Muscle of back (tissue), 3 donors: ENCODE measurements at regions not wholly inside any gene's neighbourhood (a gene's known extent, or its start where the extent isn't known, plus 50 kb on each side); places are given as distances from the start of the nearest gene placed in this dataset.

ENCODE experiments used
- DNase-seq, 3 donors: peaks; one replicate each; pipeline versions ENCODE4 v3.0.0 to v3.0.0-alpha.2; 2013

DNA sequence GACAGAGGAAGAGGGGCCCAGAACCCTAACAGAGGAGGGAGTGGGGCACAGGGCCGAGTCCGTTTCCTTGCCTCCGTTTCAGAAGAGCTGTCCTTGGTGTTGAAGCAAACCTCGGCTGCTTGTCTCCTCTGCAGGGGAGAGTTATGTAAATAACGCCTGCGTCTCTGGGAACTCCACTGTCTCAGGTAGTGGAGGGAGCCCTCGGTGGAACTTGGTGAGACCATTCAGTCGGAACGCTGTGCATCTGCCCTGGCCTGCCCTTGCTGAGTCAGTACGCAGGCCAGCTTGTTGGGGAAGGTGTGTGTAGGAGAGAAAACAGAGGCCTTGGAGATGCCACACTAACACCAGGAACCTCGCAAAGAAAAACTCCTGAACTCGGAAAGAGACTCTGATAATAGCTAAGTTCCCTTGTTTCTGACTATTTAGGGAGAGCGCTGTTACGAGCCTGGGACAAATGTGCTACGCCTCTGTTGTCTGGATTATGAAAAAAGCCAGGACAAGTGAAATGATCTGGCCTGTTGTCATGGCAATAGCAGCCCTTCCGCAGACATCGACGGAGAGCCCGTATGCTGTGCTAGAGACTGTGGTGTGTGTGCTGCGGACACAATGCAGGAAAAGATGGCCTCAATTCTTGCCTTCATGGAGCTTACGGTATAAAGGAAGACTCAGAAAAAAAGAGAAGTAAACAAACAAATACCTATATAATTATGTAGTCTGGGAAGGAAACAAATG, 94.6 kb upstream of the AKT3 start:
- peak in 1 of 3 donors; percentile 25 for DNase-seq

DNA sequence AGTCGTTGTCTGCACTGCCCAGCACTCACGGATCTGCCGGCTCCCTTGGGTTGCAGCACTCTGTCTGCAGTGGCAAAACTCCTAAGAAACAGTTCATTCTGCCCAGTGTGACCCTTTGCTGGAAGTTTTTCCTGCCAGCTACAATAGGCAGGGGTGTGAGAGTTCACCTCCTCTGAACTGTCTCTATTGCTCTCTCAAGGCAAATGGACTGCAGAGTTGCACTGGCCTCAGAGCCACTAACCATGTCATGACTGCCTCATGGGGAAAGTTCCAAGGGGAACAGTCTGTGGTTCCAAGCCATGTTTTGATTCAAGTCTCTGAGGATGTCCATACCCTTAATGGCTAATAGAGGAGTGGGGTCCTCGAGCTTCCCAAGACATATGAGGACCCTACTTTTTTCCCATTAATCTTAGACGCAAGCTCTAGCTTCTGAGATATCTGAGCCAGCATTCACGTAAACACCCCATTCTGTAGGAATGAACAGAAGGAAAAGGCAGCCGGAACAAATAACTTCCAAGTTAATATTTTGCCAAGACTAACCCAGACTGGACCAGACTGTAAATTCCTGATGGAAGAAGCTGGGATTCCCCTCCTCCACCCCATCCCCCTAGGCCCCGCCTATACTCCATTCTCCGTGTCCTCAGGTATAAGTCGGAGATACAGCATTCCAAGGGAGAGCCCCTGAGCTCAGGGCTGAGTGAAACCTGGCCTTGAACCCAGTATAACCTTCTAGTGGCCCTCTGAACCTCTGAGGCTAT, 93.8 kb upstream of the AKT3 start:
- DNase-seq: no peak

DNA sequence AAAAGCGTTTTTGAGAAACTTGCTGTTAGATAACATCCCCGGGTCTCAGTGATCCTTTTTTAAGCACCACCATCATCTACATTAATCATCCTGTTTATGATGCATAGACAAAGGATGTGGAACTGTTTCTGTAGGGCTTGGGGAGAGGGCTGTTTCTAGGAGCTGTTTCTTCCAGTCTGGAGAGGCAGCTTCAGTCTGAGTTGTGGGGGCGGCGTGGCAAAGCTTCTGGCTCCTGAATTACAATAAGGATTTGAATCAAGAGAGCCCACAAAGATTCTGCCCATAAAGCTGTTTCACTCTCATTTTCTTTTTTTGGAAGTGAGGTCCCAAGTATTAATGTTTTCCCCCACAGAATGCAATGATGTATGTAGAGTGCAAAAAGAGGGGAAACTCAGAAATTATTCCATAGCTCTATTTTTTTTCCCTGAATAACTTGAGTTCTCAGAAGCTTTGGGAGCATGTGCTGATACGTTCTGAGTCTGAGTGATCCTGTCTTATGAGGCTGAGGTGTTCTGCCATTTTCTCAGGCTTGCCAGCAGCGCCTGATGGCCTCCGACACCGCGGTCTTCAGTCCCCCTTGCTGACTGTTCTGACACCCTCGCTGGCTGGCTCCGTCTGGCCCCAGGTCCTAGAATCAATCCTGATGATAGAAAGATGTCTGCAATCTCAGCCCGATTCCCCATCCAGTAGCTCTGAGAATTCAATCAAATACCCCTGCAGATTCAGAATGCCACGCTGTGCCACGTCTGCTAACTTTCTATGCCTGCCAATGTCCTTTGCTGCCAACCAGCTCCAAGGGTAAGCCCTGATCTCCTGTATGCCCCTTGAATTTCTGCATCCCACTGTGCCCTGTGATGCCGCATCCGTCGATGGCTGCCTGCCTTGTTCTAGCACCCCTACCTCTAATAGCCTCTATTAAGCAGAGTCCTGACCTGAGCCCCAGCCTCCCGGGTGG, 92.4 kb upstream of the AKT3 start:
- no peak for DNase-seq

DNA sequence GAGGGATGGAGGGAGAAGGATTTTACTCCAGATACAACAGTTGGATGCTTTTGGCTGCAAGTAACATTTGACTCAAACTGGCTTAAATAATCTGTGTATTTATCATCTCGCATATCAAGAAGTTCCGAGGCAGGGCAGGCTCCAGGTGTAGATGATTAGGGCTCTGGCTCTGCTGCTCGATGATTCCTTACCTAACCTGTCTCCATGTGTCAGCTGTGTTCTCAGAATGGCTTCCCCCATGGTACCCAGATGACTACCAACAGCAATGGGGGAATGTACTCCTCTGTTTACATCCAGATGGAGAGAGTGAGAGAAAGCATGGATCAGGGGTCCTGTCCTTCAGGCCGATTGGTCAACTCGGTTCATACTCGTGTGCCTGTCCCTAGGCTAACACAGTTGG, 90.4 kb upstream of the AKT3 start:
- no peak for DNase-seq

DNA sequence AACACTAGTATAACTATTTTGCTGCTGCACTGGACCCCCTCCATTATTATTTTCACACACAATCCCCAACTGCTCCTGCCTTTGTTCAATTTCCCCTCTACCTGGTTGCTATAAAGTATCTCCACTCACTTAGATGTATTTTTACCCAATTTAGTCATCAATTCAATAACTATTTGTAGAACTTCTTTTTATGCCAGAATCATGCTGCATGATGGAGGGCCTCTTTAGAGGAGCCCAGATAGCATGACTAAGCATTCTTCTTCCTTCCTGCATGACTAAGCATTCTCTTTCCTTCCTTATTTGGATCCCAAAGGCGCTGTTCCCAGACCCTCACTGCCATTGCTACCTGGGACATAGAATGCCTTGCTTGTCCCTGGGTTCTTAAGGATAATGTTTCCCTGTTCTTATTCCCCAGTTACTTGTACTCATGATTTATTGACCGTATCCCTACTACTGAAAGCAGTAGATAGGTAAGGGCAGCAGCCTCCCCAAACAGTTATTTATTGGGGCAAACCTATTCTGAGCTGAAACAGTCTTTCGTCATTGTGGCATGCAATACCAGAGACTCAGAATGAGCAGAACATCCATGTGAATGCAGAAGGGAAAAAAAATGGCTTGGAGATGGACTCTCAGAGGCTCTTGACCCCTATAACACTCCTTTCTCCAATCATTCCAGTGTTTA, 89.3 kb upstream of the AKT3 start:
- no peak for DNase-seq

DNA sequence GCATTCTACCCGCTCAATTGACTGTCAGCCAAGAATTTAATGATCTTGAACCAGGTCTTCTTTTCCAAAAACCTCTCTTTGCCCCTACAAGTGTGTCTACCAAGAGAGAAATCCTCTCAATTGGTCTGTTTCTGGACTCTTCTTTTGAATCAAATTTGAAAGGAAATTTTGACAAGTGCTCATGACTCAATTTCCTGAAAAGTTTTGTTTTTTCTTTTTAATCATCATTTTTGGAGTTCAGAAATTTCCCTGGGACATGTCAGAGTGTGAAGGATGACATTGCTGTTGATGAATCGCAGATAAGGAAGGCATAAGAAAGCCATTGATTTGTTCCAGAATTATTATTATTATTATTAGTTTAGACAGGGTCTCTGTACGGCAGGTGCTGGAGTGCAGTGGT, 88.2 kb upstream of the AKT3 start:
- no peak for DNase-seq

DNA sequence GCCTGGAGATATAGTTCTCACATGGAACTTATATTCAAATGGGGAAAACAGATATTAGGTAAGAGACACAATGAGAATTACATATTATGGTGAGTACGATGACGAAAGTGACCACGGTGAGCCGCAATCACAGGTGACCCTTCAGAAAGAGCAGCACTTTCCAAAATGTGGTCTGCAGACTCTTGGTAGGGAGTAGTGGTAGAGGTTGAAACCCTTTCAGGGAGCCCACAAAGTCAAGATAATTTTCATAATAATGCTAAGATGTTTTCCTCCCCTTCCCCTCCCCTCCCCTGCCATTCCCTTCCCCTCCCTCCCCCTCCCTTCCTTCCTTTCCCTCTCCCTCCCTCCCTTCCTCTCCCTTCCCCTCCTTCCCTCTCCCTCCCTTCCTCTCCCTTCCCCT, 83.5 kb upstream of the AKT3 start:
- no peak for DNase-seq

DNA sequence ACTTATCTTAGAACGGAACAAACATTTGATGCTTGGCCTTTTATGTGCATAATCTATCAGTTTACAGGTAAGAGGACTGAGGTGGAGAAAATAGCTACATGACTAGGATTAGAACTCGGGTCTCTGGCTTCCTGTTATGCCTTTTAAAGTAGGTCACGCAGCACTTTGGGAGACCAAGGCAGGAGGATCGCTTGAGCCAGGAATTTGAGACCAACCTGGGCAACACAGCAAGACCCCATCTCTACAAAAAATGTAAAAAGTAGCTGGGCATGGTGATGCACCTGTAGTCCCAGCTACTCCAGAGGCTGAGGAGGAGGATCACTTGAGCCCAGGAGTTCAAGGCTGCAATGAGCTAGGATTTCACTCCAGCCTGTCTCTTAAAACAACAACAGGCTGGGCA, 81.9 kb upstream of the AKT3 start:
- DNase-seq: no peak

DNA sequence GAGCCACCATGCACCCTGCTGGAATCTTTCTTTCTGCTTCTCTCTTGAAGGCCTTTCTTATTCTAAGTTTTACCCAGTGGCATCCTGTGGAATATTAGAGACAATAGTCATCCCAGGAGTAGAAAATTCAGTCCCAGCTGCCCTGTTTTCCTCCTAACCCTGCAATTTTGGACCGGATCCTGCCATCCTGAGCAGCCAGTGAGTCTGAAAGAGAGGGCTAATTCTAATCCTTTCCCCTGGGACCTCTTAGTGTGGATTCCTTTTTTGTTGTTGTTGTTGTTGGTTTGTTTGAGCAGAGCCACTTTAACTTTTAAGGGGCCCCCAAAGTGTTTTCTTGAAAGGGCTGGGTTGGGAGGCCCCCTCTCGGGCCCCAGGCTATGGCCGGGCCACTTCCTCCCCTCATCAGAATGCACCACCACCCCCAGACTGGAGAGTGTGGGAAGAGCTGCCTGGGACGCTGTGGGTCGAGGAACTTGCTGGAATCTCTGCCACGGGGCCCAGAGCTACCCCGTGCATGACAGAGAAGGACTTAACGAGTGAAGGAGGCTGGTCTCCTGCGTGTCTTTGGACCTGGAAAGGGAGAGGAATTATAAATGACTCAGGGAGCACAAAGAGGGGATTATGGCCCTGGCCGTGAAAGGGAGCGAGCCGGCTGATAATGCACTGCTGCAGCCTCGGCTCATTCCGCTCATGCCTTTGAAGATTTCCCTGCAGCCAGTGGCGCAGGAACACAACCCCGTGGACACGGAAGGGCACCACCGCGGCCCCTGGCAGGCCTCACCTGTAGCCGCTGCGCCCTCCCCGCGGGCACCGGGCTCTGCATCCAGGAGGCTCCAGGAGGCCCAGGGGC, 81.0 kb upstream of the AKT3 start:
- DNase-seq: no peak

DNA sequence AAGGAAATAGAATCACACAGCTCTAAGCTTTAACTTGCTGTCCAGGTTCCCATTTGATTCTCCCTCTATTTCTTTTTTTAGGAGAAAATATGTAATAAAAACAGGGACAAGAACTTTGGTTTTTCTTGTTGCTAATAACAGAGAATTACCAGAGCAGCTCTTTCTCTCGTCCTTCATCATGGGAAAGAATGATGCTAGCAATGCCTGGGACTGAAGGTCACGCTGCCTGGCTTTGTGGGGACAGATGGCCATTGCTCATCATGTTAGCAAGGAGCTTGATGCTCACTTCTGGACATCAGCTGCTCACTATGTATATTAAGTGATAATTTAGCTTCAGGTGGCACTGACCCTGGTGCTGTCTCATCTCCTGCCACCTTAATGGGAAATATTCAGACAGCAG, 77.3 kb upstream of the AKT3 start:
- no peak for DNase-seq

DNA sequence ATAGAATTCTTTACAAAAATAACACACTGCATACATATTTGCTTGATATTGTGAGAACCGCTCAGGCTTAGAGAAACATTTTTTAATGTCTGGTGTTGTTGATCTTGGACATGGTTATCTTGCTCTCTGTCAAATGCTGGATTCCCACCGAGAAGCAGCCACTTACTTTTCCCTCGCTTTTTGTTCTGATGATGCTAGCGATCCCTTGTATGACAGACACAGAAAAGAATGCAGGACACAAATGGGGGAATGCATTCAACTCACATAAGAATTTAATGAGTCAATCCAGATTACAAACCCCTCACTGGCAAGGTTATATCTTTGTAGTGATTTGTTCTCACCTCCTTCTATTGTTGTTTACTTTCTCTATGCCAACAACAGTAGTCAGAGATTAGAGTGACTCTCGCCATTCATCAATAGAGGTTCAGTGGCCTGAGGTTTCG, 76.8 kb upstream of the AKT3 start:
- peak in 1 of 3 donors; percentile 96 for DNase-seq

DNA sequence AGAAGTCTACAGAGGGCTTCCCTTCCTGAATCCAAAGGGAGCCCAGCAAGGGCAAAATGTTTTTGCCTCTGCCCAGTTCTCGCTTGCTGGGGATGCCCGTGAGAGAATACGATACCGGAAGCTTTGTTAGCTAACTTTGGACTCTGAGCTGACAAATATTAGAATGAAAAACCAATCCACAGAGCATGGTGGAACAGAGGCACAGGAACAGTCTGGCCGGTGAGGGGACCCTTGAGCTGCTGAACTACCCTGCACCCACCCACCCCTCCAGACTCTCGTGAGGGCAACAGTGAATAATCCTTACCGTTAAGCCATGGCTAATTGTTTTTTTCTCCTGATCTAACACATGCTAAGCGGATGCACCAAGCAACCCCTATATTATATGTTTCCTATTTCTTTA, 76.3 kb upstream of the AKT3 start:
- no peak for DNase-seq

DNA sequence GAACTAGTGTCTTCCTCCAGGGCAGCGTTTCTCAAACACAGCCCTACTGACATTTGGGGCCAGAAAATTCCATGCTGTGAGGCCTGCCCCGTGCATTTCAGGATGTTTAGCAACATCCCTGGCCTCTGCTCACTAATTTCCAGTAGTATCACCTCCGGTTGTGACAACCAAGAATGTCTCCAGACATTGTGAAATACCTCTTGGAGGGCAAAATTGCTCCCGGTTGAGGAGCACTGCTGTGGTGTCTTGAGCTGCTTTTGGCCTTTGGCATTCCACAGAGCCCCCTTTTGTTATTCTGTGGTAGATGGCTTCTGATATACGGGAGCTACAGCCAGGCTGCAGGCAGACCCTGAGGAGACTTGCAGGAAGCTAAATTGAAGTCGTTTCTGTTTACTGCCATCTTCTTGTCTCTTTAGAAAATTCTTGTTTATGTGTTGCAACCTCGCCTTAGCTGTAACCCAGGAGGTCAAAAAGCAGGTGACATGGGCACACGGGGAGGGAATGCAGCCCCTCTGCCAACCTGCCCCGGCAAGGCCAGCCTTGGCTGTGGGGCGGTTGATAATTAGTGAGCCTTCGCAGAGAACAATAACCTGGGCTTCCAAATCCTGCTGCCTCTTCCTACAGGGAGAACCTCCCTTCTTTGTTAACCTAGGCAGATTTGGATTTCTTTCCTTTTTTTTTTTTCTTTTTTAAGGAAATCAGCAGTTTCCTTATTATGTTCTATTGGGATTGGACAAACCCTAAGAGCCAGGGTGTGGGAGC, 74.7 kb upstream of the AKT3 start:
- DNase-seq: no peak

DNA sequence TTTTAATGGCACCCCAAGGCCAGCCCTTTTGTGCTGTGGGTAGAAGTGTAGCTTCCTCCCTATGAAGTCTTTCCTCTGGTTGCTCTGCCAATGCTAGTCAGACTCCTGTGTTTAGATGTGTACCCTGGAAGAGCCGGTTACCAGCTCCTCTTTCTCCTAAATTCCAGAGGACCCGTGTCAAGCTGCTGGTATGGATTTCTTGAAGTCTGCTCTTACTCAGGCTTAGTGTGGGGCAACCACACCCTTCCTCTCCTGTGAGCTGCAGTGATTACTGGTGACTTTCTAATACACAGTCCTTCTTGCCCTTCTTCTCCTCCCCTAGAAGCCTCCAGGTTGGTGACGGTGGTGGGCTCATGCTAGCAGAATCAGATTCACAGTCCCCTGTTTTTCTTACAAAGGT, 74.1 kb upstream of the AKT3 start:
- DNase-seq: peak in 1 of 3 donors; percentile 61

DNA sequence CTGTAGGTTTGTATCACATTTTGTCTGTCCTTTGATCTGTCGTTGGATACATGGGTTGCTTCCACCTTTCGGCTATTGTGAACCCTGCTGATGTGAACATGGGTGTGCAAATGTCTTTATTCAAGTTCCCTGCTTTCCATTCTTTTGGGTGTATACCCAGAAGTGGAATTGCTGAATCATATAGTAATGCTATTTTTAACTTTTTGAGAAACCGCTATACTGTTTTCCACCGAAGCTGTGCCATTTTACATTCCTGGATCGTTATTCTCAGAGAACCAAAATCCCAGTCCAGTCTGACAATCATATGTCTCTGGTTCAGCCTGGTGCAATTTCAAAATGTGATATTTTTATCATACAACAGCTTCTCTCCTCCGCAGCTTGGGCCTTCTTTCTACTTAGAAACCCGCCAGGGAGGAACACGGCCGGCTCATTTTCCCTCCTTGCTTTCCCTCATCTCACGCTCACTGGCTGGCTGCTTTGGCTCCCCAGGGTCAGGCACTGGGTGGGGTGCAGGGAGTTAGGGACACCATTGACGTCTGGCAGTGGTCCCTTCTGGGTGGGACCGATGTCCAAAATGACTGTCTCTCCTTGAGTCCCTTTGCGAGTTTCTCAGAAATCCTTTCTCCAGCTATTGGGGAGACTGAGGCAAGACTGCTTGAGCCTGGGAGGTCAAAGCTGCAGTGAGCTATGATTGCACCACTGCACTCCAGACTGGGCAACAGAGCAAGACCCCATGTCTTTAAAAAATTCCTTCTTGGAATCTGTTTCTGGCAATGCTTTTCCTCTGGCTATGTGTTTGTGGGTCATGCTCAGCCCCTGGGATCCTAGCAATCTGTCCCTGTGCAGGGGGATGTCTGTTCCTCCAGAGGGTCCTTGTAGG, 73.5 kb upstream of the AKT3 start:
- no peak for DNase-seq

DNA sequence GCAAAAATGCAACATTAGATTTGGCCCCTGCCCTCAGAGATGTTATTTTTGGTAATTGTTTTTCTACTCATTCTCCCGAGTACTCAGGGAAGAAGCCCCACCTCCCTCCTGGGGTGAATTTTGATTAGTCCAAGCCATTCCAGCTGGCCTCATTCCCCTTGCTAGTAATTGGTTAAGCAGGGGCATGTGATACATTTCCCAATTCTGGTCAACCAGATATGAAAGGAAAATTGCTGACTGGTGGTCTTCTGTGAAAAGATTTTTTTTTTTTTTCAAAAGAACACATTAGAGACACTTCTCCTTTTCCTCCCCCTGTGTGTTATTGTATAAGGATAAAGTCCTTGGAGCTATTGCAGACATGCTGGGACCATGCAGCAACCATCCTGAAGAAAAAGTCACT, 71.1 kb upstream of the AKT3 start:
- no peak for DNase-seq

DNA sequence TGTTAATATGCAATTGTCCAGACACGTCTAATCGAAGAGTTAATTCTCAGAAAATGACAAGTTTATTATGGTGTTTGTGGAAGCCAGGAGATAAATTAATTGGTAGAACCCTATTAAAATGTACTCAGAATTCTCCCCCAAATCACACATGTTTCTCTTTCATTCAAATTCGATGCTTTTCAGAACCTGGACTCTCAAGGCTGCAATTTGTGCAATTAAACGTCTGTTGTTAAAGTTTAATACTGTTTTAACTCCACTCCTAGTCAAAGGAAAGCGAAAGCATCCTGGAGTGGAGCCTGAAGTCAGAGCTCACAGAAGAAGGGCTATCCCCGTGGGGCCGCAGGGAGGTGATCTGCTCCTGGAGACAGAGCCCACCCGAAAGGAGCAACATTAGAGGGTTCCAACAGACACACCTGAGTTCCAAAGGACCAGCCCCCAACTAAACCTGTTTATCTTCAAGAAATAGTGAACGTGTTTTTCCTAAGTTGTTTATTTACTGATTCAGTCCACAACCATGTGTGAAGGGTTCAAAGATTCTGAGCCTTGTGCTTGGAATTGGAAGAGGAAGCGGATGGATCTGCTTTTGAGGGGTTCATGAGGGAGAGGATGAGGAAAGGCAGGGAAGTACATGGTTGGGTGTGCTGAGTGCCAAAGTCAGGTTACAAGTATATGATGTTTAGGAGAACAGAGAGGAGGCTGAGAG, 68.0 kb upstream of the AKT3 start:
- peak in 1 of 3 donors; percentile 20 for DNase-seq

DNA sequence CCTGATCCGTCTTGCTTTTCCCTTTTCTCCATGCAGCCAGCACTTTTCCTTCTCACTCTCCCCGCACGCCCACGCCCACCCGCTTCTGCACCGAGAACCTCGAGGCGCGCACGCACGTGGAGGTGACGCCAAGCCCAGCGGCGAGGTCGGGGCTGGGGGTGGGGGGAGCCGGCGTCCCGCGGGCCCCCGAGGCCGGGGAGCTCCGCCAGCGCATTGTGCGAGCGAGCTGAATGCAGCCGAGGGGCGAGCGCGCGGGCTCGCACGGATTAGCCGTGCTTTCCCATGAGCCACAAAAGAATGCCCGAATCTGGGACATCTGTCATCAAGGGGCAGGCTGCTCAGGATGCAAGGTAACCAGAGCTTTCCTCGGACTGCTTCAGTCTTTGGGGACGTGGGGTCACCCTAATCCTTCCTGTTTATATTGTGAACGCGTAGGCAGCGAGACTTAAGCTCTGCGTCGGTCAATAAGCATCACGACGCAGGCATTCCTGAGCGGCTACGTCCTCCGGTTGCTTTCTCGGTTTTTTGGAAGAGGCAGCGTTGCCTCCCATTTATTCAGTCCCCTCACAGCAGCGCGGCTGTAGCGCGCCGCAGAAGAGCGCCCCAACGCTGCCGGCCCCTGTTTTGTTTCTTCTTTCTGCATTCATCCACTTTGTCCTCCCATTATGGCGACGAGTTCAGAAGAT, 67.3 kb upstream of the AKT3 start:
- peak; percentile 60 to 84 (median 65) for DNase-seq
